Kidney (tissue), 13 donors: ENCODE measurements at regions not wholly inside any gene's neighbourhood (a gene's known extent, or its start where the extent isn't known, plus 50 kb on each side); places are given as distances from the start of the nearest gene placed in this dataset.

Source experiments
- DNase-seq, 5 donors: peaks; one replicate each; pipeline ENCODE4 v3.0.0-alpha.2; 2013 to 2020
- FAIRE-seq: peaks from 2 replicates; lab custom pipeline; 2012; peaks lifted over from hg19 to GRCh38; lab: Jason Lieb, UNC
- H3K27ac ChIP-seq, 2 donors: one replicate each; pipeline ENCODE4 v1.7.0; 2013; ENCODE audit warnings: low read depth in 2 of 2, low read length in 2 of 2, inconsistent platforms in 1 of 2
- H3K27me3 ChIP-seq: one replicate; pipeline ENCODE4 v1.7.1; 2013; ENCODE audit warnings: low read length, inconsistent platforms; ENCODE audit not compliant: control insufficient read depth, insufficient read depth
- H3K36me3 ChIP-seq, 3 donors: one replicate each; pipeline versions ENCODE4 v1.7.0 to v1.7.1; 2013; ENCODE audit warnings: low read length in 3 of 3, control low read depth in 1 of 3, inconsistent platforms in 1 of 3; ENCODE audit not compliant: insufficient read depth in 3 of 3, control insufficient read depth in 2 of 3
- H3K4me1 ChIP-seq, 3 donors: one replicate each; pipeline versions ENCODE4 v1.7.0 to v1.7.1; 2013; ENCODE audit warnings: low read length in 3 of 3, inconsistent platforms in 1 of 3, low read depth in 1 of 3; ENCODE audit not compliant: control insufficient read depth in 2 of 3, insufficient read depth in 2 of 3
- H3K4me3 ChIP-seq, 3 donors: one replicate each; pipeline versions ENCODE4 v1.7.0 to v1.8.1; 2013; ENCODE audit warnings: low read length in 3 of 3, control low read depth in 1 of 3, inconsistent platforms in 1 of 3
- H3K9ac ChIP-seq, 3 donors: one replicate each; pipeline versions ENCODE4 v1.7.0 to v1.7.1; 2013; ENCODE audit warnings: low read length in 3 of 3, control low read depth in 1 of 3, inconsistent platforms in 1 of 3
- H3K9me3 ChIP-seq, 3 donors: one replicate each; pipeline versions ENCODE4 v1.7.0 to v1.7.1; 2013; ENCODE audit warnings: low read length in 3 of 3, control low read depth in 1 of 3, inconsistent platforms in 1 of 3; ENCODE audit not compliant: control insufficient read depth in 2 of 3, insufficient read depth in 1 of 3
- CTCF ChIP-seq: IDR thresholded peaks from 3 replicates; pipeline ENCODE4 v1.5.1; 2012; ENCODE audit warnings: mild to moderate bottlenecking, moderate library complexity, borderline replicate concordance; ENCODE audit not compliant: insufficient read depth; ENCODE audit errors: extremely low read depth
- intact Hi-C: fragments of 100-400 bp; cut with DNase I; formaldehyde crosslinking; loops from one replicate; pipeline ENCODE4 v1.11.1; 2022
- donor health status: control.
- donor health status: control.
- donor health status: control.
- donor health status: control.
- donor health status: control.
- donor health status: DM: yes; HTN: yes; CAD: no.
- donor health status: Normal renal cell carcinoma (clear cell type).

GRCh38 chr2:41736586-41736985, 311.2 kb upstream of the PKDCC start:
- DNase-seq (peak in 3 of 5 donors; percentile 21 to 24 (median 23)), FAIRE-seq (no peak)
- Histone ChIP-seq H3K4me1 (no peaks in the 10 kb centered on the region), H3K27me3 (no peaks in the 10 kb centered on the region), H3K9ac (no peak overlapping the region), H3K36me3 (no peaks in the 10 kb centered on the region), H3K27ac (no peak overlapping the region), H3K9me3 (no peaks in the 10 kb centered on the region), H3K4me3 (no peak overlapping the region)
- intact Hi-C loops: no loop called here
- TF ChIP-seq CTCF: no peak

DNA sequence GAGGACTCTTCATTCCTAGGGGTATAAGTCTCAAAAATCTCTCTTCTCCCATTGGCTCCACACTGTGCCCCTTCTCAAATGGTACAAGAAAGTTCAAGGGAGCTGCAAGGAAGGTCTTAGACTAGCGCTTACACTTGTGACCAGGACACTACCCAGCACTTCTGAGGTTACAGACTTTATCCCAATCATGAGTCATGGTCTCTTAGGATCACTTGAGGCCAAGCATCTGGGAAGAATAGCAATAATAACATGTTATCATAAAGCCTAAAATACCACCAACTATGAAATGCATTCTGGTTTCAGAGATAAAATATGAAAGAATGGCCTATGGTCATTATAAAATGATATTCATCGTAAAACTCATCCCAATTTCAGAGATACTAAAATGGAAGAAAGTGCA, 309.9 kb upstream of the PKDCC start:
- DNase-seq (no peak), FAIRE-seq (no peak)
- Histone ChIP-seq H3K27ac (no peak overlapping the region), H3K9ac (no peak overlapping the region), H3K27me3 (no peaks in the 10 kb centered on the region), H3K4me1 (no peaks in the 10 kb centered on the region), H3K4me3 (no peak overlapping the region), H3K9me3 (no peaks in the 10 kb centered on the region), H3K36me3 (no peaks in the 10 kb centered on the region)
- intact Hi-C loops: no loop called here
- no peak for TF ChIP-seq CTCF

DNA sequence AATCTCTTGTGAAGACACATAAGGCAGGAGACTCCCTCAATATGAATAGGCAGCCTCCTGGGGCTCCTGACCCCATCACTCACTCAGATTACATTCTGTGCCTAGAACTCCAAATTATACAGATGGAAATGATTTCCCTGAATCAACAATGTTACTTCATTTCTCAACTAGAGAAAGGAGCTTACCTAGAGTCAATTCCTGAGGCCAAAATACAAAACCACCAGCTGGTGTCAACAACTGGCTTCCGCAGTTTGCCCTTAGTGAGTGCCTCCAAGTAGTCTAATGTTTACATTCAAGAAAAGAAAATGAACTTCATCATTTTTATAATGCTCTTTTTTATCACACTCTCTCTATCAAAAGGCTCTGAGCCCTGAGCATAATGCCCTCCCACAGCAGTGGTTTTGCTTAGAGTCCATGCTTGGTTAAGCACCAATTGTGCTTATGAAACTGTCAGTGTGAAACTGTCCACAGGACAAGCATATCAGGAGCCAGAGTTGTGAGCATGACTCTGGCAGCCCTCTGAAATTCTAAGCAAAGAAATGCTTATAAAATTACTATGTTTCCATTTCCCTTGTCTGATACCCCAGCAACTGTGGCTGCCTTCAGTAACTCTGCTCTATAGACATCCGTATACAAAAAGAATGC, 305.7 kb upstream of the PKDCC start:
- H3K9me3 ChIP-seq: no peaks in the 10 kb centered on the region
- no peak overlapping the region for H3K9ac ChIP-seq
- H3K4me1 ChIP-seq: no peaks in the 10 kb centered on the region
- H3K27ac ChIP-seq: no peak overlapping the region
- intact Hi-C loops: no loop called here
- no peak for TF ChIP-seq CTCF
- H3K27me3 ChIP-seq: no peaks in the 10 kb centered on the region
- no peaks in the 10 kb centered on the region for H3K36me3 ChIP-seq
- no peak overlapping the region for H3K4me3 ChIP-seq
- FAIRE-seq (no peak), DNase-seq (peak in 2 of 5 donors; percentile 14 to 25)

DNA sequence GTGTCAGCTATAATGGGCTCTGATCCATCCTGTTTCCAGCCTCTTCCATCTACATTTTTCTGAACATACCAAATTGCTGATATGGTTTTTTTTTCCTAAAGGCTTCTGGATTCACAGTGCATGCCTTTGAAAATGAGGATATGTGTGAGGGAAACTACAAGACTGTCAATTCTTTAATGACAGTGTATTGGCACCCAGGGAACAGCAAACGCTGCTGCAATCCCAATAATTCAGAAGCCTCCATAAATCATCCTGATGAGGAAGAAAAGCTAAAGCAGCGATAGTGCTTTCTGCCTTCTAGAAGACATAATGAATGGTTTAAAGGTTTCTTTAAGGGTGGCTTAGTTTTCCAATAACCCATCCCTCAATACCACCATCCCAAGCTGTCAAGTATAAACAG, 304.5 kb upstream of the PKDCC start:
- FAIRE-seq (no peak), DNase-seq (no peak)
- Histone ChIP-seq H3K27ac (no peak overlapping the region), H3K9ac (no peak overlapping the region), H3K36me3 (no peaks in the 10 kb centered on the region), H3K4me3 (no peak overlapping the region), H3K9me3 (no peaks in the 10 kb centered on the region), H3K4me1 (no peaks in the 10 kb centered on the region), H3K27me3 (no peaks in the 10 kb centered on the region)
- TF ChIP-seq CTCF: no peak
- intact Hi-C loops: no loop called here
